HG02981 (cell line): ENCODE measurements at regions not wholly inside any gene's neighbourhood (a gene's known extent, or its start where the extent isn't known, plus 50 kb on each side); places are given as distances from the start of the nearest gene placed in this dataset.
"Not testable (repeated sequence)": the region's sequence is repeated elsewhere in the genome, so short reads cannot be mapped to it uniquely, and the experiment has no call there.

Source experiments
- ATAC-seq: cut with Tn5 transposase; IDR thresholded peaks from one replicate; pipeline ENCODE4 v1.9.1; 2021; ENCODE audit warnings: mild to moderate bottlenecking, moderate library complexity; ENCODE audit not compliant: unreplicated experiment

GRCh38 chr3:89013536-89013935, 93.9 kb upstream of the EPHA3 start:
- no peak for ATAC-seq

- ATAC-seq = no peak
Measured at GRCh38 chr3:89017531-89017930, 89.9 kb upstream of the EPHA3 start.

DNA sequence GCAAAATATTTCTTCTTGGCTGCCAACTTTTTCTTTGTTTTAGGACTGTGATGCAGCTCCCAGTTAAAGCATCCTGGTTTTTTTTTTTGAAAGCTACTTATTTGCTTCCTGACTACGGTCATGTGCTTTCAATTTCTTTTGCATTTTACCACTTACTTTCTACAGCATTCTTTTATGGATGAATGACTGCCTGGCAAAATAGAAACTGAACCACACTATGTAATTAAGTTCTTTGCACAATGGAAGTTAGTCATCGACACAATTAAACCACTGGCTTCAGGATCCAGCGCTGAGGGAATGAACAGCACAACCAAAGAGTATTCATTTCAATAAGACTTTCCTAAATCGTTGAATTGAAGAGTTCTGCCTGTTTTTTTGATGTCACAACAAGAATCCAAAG, 82.2 kb upstream of the EPHA3 start:
- no peak for ATAC-seq

GRCh38 chr3:89032346-89033013, 74.9 kb upstream of the EPHA3 start:
- ATAC-seq = no peak

DNA sequence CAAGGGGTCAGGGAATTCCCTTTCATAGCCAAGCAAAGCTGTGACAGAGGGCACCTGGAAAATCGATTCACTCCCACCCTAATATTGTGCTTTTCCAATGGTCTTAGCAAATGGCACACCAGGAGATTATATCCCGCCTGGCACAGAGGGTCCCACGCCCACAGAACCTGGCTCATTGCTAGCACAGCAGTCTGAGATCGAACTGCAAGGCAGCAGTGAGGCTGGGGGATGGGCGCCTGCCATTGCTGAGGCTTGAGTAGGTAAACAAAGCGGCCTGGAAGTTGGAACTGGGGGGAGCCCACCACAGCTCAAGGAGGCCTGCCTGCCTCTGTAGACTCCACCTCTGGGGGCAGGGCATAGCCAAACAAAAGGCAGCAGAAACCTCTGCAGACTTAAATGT, 72.7 kb upstream of the EPHA3 start:
- ATAC-seq = not testable (repeated sequence)

GRCh38 chr3:89038869-89039268, 68.6 kb upstream of the EPHA3 start:
- no peak for ATAC-seq

DNA sequence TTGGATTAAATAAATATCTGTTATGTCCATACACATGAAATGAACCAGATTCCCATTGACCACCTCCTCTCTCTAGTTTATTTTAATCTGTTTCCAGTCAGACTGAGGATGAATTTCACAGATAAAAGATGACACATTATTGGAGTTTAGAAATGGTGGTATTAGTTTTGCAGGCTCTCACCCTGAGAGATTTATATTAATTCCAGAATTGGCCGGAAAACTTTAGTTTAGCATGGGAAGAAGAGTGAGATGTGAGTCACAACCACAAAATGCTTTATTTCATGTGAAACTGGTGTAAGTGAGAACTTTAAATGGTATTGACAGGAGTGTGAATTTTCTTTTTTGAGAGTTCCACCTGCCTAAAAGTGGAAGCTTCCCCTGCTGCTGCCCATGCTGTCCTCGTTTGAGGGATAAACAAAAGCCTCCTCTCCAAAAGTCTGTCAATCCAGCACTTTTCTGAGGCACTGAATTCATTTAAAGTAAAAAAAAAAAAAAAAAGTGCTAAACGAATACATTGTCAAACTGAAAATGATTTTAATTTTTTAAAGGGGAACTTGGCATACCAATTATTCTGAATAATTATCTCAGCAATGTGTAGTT, 65.1 kb upstream of the EPHA3 start:
- ATAC-seq = no peak

DNA sequence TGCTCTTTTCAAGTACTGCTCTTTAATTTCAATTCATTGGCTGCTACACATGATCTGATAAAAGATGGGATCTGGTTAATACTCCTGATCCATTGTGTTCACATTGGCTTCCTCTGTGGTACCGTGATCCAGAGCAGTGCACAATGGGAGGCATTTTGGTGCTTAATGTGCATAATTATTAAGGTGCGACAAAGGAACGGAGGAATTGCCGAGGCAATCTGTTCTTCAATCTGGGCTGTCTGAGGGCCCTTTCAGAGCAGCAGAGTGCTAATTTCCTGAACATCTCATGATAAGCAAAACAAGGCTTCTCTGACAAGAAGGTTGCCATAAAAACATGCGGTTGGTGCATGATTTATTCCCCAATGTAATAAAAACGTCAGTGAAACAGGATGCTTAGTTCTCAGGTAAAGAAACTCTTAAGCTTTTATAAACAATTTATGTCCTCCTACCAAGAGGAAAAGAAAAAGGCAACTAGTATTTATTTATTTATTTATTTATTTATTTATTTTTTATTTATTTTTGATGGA, 64.0 kb upstream of the EPHA3 start:
- ATAC-seq = no peak

- no peak for ATAC-seq
Measured at GRCh38 chr3:89046661-89047060, 60.8 kb upstream of the EPHA3 start.

DNA sequence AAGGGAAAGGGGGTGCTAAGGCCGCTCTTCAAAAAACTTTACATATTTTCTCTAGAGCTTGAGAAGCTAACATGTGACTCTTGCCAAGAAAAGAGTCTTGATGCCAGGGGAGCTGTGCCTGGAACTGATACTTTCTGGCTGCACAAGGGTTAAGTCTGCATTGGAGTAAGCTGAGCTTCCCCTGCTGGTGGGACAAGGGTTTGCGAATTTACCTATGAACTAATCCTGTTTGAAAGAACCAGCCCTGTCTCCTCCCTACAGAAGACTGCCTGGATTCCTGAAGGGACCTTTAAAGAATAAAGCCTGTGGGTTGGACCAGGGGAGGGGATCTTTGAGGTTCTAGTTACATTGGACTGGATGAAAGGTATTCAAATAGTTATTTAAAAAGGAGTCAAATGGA, 58.3 kb upstream of the EPHA3 start:
- no peak for ATAC-seq

DNA sequence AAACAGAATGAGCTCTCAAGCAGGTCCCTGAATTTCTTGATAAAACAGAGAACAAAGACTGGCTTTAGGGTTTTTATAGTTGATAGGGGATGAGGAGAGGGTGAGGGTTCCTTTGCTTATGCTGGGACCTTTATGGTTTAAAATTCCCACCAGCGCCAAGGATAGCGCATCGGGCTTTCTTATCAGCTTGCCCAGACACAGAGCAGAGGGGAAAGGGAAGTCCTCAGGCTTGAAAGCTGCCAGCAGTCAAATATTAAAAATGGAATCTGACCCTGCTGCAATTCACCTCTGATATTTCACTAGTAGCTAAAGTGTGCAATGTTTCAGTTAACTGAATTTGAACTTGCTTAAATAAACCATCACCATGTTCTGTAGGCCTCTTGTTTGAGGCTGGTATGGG, 55.0 kb upstream of the EPHA3 start:
- no peak for ATAC-seq

DNA sequence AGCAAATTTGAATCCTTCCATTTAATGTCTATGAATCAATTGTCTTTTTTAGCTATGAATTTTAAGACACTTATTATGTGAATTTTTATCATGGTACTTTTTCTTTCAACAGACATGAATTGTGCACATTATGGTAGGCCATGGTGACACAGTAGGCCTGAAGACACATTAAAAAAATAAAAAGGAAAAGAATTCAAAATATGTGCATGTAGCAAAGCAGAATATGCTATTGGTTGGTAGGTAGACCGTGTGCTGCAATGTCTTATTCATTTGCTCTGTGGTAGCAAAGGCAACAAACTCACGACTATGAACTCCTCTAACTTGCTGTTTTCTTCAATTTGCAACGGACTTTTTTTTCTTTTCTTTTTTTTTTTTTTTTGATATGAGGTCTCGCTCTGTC, 50.0 kb upstream of the EPHA3 start:
- no peak for ATAC-seq
